ENCODE measurements at regions not wholly inside any gene's neighbourhood (a gene's known extent, or its start where the extent isn't known, plus 50 kb on each side); places are given as distances from the start of the nearest gene placed in this dataset.

DNA sequence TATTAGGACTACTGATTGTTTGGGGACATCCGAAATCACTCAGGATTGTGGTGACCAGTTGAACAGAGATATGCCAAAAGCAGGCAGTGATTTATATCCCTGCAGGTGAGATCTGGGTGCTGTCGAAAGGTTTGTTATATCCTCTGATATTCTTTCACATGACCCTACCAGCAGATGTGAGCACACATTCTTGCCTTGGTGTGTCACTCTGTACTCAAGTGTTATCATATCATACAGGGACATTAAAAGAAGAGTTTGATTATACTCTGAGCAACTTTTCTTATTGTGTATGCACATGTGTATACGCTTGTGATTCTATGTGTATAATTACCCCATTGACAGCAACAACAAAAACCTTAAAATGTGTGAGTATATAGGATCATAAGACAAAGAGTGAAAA, 381.2 kb upstream of the IGFBP7 start:
- DNase-seq (ENCODE audit: low read depth) = no peak

DNA sequence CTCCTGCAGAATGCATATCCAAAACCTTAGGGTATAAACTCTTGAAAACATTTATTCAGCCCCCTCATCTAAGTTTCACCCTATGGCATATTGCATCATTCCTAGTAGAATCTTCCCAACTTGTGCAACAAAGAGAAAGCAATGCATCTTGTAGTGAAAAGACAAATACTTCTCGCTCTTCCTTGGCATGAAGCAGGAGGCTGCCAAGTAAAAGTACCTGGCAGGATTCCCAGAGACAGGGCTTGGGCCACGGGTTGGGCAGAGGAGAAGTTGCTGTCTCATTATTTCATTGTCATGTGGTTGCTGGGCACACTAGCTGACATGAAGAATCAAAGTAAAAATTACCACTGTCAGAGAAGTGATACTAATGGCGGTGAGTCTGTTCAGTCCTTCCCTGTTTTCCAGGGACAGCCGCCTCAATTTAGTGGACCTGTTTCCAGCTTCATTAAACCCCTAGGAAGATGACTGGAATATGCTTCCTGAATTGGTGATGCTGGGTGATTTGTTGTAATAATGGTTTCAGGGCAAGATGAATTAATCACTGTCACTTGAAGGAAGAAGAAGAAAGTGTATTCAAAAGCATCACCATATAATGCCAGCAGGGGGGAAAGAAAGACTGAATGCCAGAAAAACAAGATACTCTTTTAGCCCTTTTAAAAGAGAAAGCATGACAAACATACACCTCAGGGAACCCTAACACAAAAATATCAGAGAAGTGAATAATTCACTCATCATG, 380.5 kb upstream of the IGFBP7 start:
- DNase-seq (ENCODE audit: low read depth) = no peak

DNA sequence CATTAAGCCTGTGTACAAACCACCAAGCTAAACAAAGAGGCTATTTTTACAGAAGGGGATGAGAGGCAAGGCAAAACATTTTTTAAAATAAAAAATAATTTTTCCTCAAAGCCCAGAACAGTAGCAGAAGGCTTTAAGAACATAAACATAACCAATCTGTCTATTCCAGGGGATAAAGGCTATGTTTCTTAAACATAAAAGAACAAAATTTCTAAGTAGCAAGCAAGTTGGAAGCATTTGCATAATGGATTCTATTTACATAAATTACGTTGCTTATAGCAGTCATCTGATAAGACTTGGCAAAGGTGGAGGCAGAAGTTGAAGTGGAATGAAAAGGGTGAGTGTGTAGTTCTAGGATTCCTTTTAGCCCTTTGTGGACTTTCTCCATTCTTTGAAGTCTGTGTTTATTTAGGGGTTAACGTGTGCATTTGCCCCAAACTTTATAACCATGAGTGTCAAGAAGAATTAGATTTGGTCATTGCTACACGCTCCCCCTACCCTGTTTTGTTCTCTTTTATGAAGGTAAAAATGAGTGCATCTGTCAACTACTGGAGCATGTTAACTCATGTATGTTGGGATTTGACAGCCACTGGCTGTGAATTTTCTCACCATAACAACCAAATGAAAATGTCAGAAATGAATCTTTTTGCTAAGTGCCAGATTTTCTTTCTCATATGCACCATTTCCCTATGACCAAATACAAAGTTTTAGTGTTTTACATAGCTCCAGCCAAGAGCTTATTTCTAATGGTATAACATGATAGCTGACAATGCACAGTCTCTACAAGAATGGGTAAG, 378.4 kb upstream of the IGFBP7 start:
- no peak for DNase-seq (ENCODE audit: low read depth)

DNA sequence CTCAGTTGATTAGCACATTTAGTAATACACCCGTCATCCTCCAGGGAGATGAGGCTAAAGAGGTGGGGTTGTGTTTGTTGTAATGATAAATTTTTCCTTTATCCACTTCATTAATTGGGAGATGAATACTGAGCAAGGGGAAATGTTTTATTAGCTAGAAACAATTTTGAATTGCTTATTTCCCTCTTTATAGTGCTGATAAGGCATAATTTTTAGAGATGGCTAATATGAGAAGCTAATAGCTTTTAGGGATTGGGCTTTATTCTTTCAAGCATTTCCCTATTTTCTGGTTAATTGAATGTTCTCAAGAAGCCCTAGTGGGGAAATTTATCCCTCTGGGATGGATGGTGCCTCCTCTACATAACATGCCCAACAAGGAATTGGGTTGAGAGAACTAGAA, 365.2 kb upstream of the IGFBP7 start:
- no peak for DNase-seq (ENCODE audit: low read depth)

DNA sequence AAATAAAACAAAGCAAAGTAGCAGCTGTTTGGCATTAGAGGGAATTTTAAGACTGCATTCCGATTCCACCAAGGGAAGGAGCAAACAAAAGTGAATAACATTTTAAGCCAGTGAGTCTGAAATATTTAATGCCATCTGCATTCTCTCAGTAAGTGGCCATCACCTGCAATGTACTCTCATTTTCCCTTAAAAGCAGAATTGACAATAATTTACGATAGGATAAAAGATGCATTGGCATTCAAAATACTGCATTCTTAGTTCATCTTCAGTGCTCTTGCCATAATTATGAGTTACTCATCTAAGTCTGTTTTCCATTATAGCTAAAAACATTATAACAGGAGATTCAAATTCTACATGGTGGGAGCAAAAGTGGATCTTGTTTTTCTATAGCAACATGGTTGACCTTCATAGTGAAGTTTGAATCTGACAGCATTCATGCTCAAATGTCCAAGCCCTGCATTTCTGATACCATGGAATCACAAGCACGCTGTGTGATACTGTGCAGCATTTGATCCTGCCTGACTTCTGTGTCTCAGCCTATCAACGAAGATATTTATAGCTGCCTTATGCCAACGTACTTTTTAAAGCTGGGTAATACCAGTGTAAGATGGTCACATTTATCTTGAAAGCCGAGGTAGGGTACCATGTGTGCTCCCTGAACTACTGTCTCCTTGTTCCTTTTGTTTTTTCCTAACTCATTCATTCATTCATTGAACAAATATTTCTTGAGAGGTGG, 355.3 kb upstream of the IGFBP7 start:
- DNase-seq (ENCODE audit: low read depth) = no peak

DNA sequence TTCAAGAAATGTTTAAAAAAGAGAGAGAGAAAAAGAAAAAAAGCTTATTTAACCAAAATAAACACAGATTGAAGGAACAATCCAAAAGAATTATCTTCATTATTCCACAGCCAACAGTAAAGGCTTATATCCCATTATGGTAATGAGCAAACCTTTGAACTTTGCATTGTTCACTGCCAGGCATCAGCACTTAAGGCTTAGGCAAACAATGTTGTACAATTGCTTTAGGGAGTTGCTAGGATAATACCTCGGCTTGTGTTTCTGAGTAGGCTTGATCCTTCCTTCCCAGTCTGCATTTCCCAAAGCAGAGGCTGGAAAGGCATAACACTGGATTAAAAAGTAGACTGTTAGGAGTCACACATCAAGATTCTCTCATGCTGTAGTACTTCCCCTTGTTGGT, 352.7 kb upstream of the IGFBP7 start:
- DNase-seq (ENCODE audit: low read depth) = no peak

DNA sequence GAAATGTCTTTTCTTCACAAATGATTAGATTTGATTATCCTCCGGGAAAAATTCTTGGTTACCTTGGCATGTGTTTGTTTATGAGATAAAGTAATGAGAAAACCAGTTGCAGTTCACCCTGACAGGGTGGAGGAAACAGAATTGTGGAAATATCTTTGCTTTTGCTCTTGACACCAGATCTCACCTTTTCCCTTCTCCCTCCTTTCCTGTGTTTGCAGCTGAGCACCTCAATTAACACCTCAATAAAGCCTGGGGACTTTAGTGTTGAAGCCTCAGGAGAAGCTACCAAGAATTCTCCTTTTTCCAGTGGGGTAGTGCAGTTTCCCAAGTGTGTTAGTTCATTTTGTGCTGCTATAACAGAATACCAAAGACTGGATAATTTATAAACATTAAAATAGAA, 350.8 kb upstream of the IGFBP7 start:
- no peak for DNase-seq (ENCODE audit: low read depth)

DNA sequence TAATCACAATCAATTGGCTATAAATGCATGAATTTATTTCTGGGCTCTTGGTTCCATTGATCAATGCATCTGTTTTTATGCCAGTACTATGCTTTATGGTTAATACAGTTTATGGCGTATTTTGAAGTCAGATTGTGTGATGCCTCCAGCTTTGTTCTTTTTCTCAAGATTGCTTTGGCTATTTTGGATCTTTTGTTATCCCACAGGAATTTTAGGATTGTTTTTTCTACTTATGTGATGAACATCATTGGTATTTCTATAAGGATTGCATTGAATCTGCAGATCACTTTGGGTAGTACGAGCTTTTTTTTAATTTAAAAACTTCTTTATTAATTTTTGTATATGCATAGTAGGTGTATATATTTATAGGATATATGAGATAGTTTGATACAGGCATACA, 338.7 kb upstream of the IGFBP7 start:
- no peak for DNase-seq (ENCODE audit: low read depth)

DNA sequence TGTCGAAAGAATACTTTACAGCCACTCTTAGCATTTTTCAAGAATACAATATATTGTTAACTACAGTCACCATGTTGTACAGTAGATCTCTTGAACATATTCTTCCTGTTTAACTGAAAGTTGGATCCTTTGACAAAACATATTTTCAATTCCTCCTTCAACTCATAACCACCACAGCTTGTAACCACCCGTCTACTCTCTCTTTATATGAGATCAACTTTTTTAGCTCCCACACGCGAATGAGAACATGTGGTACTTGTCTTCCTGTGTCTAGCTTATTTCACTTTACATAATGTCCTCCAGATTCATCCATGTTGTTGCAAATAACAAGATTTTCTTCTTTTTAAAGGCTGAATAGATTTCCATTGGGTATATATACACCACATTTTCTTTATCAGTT, 338.3 kb upstream of the IGFBP7 start:
- DNase-seq (ENCODE audit: low read depth) = no peak

DNA sequence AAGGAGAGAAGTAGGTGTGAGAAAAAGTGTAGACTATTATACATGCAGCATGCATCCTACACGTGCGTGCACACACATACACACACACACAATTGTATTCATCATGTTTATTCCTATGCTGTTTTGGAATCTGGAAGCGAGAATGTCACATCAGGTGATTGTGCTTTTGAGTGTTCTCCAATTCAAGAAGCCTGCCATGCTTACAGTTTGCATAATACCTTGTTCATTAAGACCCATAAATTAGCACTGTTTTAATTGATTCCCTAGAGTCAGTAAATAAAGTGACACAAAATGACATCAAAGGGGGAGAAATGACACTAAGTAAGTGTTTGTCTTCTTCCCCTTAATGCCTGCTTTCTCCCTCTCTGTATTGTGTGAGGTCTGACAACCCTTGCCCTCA, 336.1 kb upstream of the IGFBP7 start:
- DNase-seq (ENCODE audit: low read depth) = no peak

DNA sequence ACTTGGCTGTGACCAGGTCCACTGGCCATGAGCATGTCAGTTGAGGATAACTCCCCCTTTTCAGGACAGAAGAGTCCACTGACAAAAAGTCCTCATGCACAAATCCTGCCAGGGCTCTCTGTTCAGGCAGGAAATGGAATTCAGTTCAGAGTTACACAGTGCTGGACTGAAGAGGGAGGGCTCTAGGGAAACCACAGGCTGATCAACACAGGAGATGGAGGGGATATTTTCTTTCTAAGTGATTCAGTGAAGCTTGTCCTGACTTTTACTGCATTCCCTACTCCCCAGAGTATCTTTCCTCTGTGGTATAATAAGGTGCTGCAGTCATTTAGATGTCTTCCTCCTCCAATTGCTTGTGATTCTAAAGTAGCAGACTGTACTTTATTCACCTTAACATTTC, 335.5 kb upstream of the IGFBP7 start:
- DNase-seq (ENCODE audit: low read depth) = no peak

DNA sequence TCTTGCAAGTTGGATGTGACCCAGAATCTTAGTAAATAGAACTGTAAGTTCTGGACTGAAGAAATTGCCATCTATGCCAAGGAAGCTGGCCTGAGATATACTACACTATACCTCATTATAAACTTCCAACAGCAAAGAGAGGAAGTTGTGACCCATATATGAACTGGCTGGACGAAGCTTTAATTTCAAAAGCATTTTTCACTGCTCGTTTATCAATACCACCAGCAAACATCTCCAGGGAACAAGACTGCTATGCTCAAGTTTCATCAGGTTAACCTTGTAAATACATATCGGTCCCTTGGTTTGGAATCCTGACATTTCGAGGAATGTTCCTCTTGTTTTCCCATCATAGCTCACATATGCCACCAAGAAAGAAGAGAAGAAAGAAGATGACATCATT, 334.5 kb upstream of the IGFBP7 start:
- DNase-seq (ENCODE audit: low read depth) = no peak

DNA sequence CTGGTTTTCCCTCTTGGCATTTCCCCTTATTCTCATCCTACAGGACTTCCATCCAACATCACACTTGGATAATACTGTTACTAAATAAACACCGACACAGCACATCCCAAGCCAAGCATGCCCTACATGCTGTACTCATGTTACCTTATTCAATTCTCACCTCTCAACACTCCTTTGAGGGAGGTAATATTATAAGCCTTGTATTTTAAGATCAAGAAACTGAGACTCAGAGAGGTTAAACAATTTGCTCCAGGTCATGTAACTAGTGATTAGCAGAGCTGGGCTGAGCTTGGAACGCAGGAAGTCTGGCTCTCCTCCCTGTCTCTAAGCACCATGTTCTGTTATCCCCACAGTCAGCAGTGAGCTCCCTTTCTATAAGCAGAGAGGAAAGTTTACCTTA, 333.6 kb upstream of the IGFBP7 start:
- DNase-seq (ENCODE audit: low read depth) = no peak

DNA sequence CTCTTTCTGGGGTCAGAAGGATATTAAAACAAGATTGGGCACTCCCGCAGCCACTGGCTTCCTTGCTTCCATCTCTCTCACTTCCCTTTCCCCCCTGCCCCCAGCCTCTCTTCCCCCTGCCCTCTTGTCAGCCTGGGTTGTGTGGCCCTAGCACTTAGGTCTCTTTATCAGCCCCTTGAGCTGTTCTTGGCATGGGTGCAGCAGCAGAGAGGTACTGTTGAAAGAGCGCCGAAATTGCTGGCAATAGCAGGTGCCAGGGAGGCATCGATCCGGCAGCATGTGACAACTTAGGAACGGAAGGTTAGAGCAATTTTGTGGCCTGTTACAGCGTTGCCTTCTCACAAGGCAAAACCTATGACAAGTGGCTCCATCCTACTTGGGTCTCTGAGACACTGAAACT, 333.1 kb upstream of the IGFBP7 start:
- DNase-seq (ENCODE audit: low read depth) = no peak

DNA sequence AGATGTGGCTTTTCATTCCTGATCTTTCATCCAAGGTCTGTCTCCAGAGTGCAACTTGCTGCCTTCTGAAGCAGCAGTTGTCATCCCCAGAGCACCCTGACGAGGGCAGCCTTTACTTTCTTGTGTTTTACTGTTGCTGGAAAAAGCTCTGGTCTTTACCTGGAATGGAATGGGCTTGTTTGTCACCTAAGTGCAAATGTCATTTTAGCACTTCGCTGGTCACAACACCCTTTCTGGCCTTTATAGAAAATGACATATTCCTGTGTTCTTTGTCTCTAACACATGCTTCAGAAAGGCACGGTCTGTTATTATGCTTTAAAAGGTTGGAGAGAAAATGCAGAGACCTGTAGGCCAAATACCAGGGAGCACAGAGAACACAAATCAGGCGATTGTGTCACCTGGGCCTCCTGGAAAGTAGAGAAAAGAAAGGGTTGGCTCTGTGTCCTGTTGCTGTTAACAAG, 332.7 kb upstream of the IGFBP7 start:
- DNase-seq (ENCODE audit: low read depth) = peak; percentile 31

DNA sequence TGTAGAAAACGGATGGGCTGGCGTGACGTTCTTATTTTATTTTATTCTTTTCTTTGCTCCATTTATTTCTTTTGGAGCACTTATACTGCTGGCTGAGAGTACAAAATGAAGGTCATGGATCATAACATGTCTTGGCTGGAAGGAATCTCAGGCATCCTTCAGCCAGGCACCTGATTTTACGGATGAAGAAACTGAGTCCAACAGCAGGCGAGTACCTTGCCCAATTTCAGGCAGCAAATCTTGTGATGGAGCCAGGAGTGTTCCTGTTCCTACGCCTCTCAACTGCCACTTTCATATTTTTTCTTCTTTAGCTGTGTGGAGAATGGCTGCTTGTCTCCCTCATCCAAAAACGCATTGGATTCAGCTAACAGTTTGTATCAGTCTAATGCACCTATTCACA, 332.1 kb upstream of the IGFBP7 start:
- no peak for DNase-seq (ENCODE audit: low read depth)

DNA sequence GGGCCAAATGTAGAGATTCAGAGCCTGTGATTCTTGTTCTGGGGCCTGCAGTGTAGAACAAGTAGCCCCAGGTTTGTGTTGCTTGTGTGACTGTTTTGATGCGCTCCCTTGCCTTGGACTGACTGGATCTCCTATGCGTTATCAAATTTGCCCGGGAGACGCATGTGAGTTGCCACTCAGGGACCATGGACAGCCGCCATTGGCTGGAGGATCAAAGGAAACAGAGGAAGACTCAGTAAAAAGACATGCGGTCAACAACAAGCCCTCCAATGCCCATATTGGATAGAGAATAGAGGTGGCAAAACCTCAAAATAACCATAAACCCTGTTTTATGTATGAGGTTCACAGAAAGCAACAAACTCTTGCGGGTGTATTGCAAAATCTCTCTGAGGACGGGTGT, 327.5 kb upstream of the IGFBP7 start:
- no peak for DNase-seq (ENCODE audit: low read depth)

DNA sequence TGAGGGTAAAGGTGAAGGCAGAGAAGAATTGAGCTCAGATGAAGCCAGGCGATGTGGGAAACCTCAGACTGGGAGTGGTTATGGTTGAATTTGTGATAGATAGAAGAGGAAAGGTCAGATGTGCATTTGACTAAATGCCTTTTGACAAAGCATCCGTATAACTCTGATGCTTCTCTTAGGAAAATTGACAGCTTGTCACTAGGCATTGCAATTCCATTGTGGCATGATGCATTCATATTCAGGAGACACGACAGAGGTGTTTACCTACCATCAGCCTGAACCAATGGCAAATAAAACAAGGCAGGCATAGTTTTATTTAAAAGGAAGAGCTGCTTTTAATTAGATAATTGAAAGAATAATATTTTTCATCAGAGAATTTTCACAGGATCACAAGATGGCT, 325.1 kb upstream of the IGFBP7 start:
- no peak for DNase-seq (ENCODE audit: low read depth)

DNA sequence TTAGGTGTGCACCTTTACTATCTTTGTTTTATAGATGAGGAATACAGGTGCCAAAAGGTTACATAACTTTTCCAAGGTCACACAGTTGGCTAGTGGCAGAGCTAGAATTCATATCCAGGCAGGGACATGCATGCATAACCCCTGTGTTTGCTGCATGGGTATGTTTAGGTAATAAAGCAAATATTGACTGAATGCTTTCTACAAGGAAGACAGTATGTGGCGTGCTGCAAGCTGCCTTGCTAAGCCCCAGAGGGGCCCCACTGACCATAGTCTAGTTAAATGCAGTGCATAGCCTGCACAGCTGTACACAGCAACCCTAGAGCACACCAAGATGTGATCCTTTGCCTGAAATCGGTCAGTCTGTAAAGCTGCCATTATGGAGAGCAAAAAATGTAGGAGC, 320.5 kb upstream of the IGFBP7 start:
- DNase-seq (ENCODE audit: low read depth) = no peak

DNA sequence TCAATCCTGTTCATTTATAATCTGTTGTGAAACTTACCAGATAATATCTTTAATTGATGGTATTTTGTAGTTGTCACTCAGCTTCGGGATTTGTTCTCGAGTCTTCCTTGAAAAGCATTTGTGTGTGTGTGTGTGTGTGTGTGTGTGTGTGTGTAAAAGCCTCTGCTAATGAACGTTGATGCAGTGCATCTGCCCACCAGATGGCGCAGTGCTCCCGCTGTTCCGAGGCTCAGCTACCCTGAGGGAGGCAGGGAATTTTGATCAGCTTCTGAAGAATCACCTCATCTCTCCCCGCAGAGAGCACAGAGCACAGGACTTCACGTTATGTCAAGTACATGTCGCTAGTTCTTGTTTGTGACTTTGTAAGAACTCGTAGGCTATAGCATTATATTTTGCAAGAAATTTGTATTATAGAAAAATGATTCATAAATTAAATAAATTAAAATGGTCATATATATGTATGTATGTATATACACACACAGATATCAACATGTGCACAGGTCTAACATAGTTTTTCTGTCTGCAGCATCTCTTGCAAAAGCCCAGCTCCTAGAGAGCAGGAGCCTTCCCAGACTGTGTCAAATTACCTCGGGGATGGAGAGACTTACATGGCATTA, 316.7 kb upstream of the IGFBP7 start:
- DNase-seq (ENCODE audit: low read depth) = peak; percentile 73

DNA sequence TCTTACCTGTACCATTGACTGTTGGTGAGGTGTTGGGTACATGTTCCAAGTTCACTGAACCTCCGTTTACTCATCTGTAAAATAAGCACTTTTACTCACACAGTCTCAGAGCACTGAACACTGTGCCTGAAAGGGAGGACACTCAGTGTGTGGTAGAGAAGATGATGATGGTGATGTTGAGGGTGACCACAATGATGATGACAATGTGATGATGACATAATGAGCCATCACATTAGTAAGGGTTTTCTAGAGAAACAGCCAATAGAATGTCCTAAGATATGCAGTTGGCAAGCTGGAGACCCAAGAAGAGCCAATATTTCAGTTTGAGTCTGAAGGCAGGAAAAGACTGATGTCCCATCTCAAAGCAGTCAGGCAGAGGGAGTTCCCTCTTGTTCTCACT, 315.4 kb upstream of the IGFBP7 start:
- DNase-seq (ENCODE audit: low read depth) = no peak

DNA sequence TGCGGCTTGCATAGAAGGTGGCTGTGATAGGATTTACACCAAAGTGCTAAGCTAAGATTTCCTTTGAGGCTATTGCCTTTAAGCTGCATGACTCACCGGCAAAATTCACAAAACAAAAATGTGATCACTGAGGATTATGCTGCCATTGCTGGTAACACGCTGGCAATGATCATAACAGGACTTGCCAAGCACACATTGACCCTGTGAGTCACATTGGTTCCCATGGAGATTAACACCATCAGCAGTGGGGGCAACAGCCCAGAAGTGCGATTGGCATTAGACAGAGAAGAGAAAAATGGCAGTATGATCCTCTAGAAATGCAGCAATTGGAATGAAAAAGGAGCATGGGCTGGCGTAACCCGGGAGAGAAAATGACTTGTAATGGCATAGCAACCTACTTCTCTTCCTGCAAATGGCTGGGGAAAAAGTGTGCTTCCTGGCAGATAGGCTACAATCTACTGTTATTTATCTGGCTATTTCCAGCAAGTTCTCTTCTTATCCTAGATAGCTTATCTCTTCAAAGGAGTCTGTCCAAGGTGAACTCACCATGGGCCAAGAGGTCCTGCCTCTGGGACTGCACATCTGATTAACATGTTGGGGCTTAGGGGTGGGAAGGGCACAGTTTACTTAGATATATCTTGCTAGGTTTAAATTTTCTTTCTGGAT, 314.2 kb upstream of the IGFBP7 start:
- peak; percentile 72 for DNase-seq (ENCODE audit: low read depth)

Data from iris pigment epithelial cell (primary cell).